ENCODE measurements at regions not wholly inside any gene's neighbourhood (a gene's known extent, or its start where the extent isn't known, plus 50 kb on each side); places are given as distances from the start of the nearest gene placed in this dataset.

- CTCF ChIA-PET: no interaction called here
- DNase-seq (ENCODE audit: extremely low spot score): no peak
- no peak for TF ChIP-seq CTCF (IDR thresholded peaks at IDR 0.05; ENCODE audit: control extremely low read depth, extremely low read depth, low read depth, missing control alignments)
- POLR2A ChIA-PET: no interaction called here
These were observed 528.6 kb upstream of the CELF2 start for GRCh38 chr10:10489076-10489475.

- TF ChIP-seq CTCF (IDR thresholded peaks at IDR 0.05; ENCODE audit: control extremely low read depth, extremely low read depth, low read depth, missing control alignments): no peak
- POLR2A ChIA-PET: no interaction called here
These were observed 527.7 kb upstream of the CELF2 start for GRCh38 chr10:10489805-10490571.

GRCh38 chr10:10490581-10490980 lies 527.1 kb upstream of the CELF2 start:
- CTCF ChIA-PET: no interaction called here
- POLR2A ChIA-PET: no interaction called here
- TF ChIP-seq CTCF (IDR thresholded peaks at IDR 0.05; ENCODE audit: control extremely low read depth, extremely low read depth, low read depth, missing control alignments): no peak
- no peak for DNase-seq (ENCODE audit: extremely low spot score)

More at GRCh38 chr10:10489805-10490571, 527.7 kb upstream of the CELF2 start:
- no peak for DNase-seq (ENCODE audit: extremely low spot score)
- CTCF ChIA-PET: no interaction called here

- DNase-seq (ENCODE audit: extremely low spot score): no peak
- no peak for TF ChIP-seq CTCF (IDR thresholded peaks at IDR 0.05; ENCODE audit: control extremely low read depth, extremely low read depth, low read depth, missing control alignments)
- ChIA-PET POLR2A (no interaction called here), CTCF (no interaction called here)
These were observed 525.3 kb upstream of the CELF2 start for GRCh38 chr10:10492420-10492819.

- no peak for DNase-seq (ENCODE audit: extremely low spot score)
- POLR2A ChIA-PET: no interaction called here
- CTCF ChIA-PET: no interaction called here
- no peak for TF ChIP-seq CTCF (IDR thresholded peaks at IDR 0.05; ENCODE audit: control extremely low read depth, extremely low read depth, low read depth, missing control alignments)
These were observed 523.8 kb upstream of the CELF2 start for GRCh38 chr10:10493833-10494232.

GRCh38 chr10:10497245-10497644 lies 520.4 kb upstream of the CELF2 start:
- ChIA-PET CTCF (no interaction called here), POLR2A (no interaction called here)
- TF ChIP-seq CTCF (IDR thresholded peaks at IDR 0.05; ENCODE audit: control extremely low read depth, extremely low read depth, low read depth, missing control alignments): no peak
- DNase-seq (ENCODE audit: extremely low spot score): no peak
